D721Med (cell line): ENCODE measurements at regions not wholly inside any gene's neighbourhood (a gene's known extent, or its start where the extent isn't known, plus 50 kb on each side); places are given as distances from the start of the nearest gene placed in this dataset.

Experiments
- DNase-seq: peaks from one replicate; pipeline ENCODE4 v3.0.0; 2011; ENCODE audit warnings: low spot score; ENCODE audit not compliant: insufficient read length
- FAIRE-seq: peaks from 2 replicates; lab custom pipeline; 2011; peaks lifted over from hg19 to GRCh38; lab: Jason Lieb, UNC
- TF ChIP-seq, protein P1 (sequence below): IDR thresholded peaks from 2 replicates; pipeline ENCODE4 v1.5.1; 2012; ENCODE audit warnings: mild to moderate bottlenecking, control low read depth; ENCODE audit not compliant: insufficient read depth; ENCODE audit errors: missing control alignments

DNA sequence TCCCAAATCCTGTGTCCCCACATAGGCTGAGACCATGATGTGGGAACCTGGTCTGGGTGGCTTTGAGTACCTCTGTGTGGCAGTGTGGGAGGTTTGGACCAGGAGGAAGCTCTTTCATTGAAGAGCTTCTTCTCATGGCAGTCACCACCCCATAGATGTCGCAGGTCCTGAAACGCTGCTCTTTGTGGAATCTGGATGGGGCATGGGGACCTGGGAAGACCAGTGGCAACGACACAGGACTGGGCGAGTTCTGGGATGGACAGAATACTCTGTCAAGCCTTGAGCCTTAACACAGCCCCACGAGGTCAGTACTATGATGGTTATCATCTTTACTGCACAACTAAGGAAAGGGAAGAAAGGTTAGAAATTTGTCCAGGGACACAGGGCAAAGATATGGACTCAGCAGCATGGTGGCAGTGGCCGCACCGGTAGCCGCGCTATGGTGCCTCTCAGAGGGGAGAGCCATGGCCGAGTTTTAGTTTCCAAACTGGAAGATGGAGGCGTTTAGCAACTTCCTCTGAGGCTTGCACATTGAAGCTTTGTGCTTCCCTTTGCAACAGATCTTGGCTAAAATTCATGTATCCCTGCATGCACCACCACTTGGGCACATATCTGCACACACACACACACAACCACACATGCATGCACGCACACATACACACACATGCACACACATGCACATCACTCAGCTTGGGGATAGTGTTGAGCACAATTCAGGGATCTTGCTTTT lies 117.7 kb upstream of the C1orf174 start:
- no peak for FAIRE-seq
- TF ChIP-seq, protein P1, sequence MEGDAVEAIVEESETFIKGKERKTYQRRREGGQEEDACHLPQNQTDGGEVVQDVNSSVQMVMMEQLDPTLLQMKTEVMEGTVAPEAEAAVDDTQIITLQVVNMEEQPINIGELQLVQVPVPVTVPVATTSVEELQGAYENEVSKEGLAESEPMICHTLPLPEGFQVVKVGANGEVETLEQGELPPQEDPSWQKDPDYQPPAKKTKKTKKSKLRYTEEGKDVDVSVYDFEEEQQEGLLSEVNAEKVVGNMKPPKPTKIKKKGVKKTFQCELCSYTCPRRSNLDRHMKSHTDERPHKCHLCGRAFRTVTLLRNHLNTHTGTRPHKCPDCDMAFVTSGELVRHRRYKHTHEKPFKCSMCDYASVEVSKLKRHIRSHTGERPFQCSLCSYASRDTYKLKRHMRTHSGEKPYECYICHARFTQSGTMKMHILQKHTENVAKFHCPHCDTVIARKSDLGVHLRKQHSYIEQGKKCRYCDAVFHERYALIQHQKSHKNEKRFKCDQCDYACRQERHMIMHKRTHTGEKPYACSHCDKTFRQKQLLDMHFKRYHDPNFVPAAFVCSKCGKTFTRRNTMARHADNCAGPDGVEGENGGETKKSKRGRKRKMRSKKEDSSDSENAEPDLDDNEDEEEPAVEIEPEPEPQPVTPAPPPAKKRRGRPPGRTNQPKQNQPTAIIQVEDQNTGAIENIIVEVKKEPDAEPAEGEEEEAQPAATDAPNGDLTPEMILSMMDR: no peak
- no peak for DNase-seq

DNA sequence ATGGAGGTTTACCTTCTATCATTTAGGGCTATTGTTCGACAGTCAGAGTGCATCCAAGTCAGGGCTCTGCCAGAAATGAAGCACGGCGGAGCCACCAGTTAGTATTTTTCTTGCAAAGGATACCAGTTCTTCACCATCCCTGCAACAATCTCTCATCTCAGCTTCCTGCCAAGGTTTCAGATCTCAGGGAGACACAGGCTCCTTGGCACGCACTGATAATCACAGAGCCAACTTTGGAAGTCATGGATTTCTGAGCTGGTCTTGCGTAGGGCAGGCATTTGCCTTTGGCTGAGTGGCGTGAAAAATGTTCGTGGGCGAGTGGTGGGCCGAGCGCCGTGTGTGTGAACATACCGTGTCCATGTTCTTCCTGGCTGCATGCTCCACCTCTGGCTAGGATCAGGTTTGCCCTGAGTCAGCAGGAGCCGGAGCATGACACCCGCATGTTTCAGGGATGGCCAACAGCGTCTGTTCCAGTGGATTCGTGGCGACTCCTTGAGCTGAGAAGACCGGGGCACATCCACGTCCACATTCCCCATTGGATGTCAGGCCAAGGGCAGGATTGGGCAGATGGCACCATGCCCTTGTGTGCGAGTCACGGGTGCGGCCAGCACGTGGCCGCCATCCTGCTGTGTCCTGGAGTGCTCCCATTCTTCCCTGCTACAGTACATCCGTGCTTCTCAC lies 118.5 kb upstream of the C1orf174 start:
- DNase-seq (no peak), FAIRE-seq (no peak)
- TF ChIP-seq, protein P1: no peak

DNA sequence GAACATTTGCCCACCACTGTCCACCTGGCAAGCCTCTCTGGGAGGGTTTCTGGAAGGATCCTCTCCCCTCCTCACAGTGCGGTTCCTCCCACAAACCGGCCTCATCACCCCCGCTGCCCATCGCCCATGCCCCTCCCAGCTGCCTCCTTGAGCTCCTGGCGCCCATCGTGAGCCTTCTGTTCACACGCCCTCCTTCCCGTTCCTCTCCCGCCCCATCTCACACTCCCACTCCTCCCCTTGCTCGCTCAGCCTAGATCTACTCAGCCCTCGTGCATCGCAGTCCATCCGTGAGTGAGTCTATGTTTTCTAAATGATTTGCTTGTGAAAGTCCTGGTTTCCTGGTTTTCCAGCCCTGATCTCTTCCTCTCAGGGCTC lies 119.1 kb upstream of the C1orf174 start:
- TF ChIP-seq, protein P1: no peak
- FAIRE-seq: no peak
- DNase-seq: no peak

DNA sequence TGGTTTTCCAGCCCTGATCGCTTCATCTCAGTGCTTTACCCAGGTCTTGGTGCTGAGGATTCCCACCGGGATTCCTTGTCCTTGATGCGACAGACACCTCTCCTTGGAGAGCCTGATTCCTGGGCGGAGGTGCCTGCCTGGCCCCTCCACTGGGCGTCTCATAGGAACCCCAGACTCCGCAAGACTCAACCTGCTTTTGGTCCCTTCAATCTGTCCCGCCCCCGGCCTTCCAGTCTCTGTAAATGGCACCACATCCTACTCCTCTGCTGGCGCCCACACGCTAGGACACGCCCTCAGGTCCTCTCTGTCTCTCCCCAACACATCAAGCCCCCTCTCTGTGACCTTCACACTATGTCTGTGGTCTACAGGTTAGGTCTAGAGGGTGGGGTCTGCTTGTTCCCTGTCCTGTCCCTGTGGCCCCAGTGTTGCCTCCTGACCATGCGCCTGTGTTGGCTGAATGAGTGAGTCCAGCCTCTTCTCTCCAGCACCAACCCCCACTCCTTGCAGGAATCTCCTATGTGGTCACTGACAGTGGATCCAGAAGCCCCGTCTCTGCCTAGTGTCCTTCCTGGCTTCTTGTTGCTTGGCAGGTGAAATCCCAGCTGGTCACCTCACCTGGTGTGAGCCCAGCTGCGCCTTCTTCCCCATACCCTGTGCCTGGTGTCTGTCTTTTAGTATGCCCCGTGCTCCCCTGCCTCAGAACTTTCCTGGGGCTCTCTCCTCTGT lies 119.7 kb upstream of the C1orf174 start:
- FAIRE-seq: no peak
- TF ChIP-seq, protein P1: no peak
- DNase-seq: no peak

DNA sequence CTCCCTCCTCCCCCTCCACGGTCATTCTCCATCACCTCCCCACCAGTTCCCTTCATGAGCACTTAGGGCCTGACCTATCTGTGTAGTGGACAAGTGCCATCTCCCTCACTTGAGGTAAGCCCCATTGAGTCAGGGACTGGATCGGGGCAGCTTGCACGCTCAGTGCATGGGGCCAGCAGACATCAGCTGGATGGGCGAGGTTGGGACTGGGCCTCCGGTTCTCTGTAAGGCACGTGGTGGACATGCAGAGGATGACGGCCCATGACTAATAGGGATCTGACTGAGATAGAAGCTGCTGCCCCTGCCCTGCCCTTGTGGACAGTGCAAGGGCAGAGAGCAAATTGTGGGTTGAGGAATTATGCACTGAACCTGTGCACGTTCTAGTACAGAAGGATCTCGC lies 120.4 kb upstream of the C1orf174 start:
- DNase-seq (no peak), FAIRE-seq (no peak)
- TF ChIP-seq, protein P1: no peak

DNA sequence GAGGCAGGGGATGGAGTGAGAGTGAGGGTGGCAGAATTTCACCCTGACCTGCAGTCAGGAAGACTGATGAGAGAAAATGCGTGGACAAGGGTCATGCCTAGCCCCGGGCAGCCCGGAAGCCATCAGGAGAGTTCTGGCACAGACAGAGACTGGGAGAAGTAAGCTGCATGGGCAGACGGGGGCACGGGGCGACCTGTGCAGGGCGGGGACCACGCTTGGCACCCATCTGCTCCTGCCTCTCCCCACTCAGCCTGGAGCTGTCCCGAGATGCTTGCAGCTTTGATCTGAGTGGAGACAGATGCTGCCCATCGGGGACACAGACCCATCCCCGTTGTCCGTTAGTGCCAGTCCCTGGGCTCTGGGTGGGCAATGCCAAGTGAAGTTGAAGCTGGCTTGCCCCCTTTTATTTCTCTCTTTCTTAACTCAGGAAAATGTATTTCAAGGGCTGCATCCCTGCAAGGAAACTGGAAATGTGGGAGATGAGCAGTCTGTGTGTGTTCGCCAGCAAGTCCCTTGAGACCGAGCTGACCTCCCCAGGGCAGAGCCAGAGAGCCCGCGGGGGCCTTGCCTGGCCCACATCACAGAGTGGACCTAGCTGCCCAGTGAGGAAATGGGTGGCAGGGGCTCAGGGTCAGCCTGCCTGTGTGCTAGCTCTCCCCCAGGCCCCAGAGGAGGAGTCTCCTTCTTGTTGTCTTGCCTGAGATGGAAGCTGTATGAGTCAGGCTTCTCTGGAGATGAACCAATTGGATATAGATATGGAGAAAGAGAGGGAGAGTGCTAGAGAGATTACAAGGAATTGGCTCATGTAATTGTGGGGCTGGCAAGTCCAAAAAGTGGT lies 121.3 kb upstream of the C1orf174 start:
- no peak for DNase-seq
- TF ChIP-seq, protein P1: no peak
- no peak for FAIRE-seq
